SK-N-MC (cell line): ENCODE measurements at regions not wholly inside any gene's neighbourhood (a gene's known extent, or its start where the extent isn't known, plus 50 kb on each side); places are given as distances from the start of the nearest gene placed in this dataset.
"Not testable (repeated sequence)": the region's sequence is repeated elsewhere in the genome, so short reads cannot be mapped to it uniquely, and the experiment has no call there.

Experiments used
- DNase-seq: peaks from one replicate; pipeline ENCODE4 v3.0.0-alpha.2; 2011; ENCODE audit warnings: low read depth, low spot score
- H3K27ac ChIP-seq: fragments of 200-600 bp; sonication (generic); 2 replicates; pipeline ENCODE4 v1.5.1; 2016; ENCODE audit warnings: mixed run types
- H3K36me3 ChIP-seq: fragments of 200-600 bp; sonication (generic); 2 replicates; pipeline ENCODE4 v1.6.1; 2017; ENCODE audit warnings: antibody characterized with exemption, low read length, mixed read lengths; ENCODE audit not compliant: insufficient read depth
- H3K4me3 ChIP-seq: fragments of 200-600 bp; sonication (generic); 2 replicates; pipeline ENCODE4 v1.5.1; 2016
- H3K9ac ChIP-seq: fragments of 200-600 bp; sonication (generic); 2 replicates; pipeline ENCODE4 v1.8.0; 2017; ENCODE audit warnings: mixed run types, mixed read lengths; ENCODE audit not compliant: insufficient read length
- H3K9me3 ChIP-seq: fragments of 200-600 bp; sonication (generic); 2 replicates; pipeline ENCODE4 v1.6.1; 2017; ENCODE audit warnings: low read depth, mild to moderate bottlenecking, antibody characterized with exemption, low read length, moderate library complexity, mixed read lengths
- EZH2 ChIP-seq: fragments of 200-600 bp; sonication (generic); IDR thresholded peaks from one replicate; pipeline ENCODE4 v1.6.1; 2017; ENCODE audit warnings: antibody characterized with exemption
- FOXP2 ChIP-seq: optimal IDR thresholded peaks from 2 replicates; pipeline ENCODE3; 2011; ENCODE audit warnings: mild to moderate bottlenecking, moderate library complexity; ENCODE audit not compliant: insufficient read depth; ENCODE audit errors: extremely low read length, control extremely low read depth
- POLR2AphosphoS5 ChIP-seq: IDR thresholded peaks from 2 replicates; pipeline ENCODE4 v1.6.1; 2012; ENCODE audit warnings: mild to moderate bottlenecking, low read depth, low read length, borderline replicate concordance

- no peak overlapping the region for H3K9ac ChIP-seq
- no peaks in the 10 kb centered on the region for H3K36me3 ChIP-seq
- no peak overlapping the region for H3K27ac ChIP-seq
- no peak for DNase-seq
- TF ChIP-seq EZH2 (no peak), POLR2AphosphoS5 (no peak), FOXP2 (no peak)
- H3K9me3 ChIP-seq, result no peaks in the 10 kb centered on the region
- H3K4me3 ChIP-seq, result no peak overlapping the region
These were observed 245.2 kb upstream of the SPHKAP start for GRCh38 chr2:228426502-228427216.

GRCh38 chr2:228425411-228426060 lies 244.0 kb upstream of the SPHKAP start:
- not testable (repeated sequence) for H3K36me3 ChIP-seq, H3K9ac ChIP-seq, H3K4me3 ChIP-seq, H3K27ac ChIP-seq, DNase-seq, H3K9me3 ChIP-seq

GRCh38 chr2:228417956-228418355 lies 236.5 kb upstream of the SPHKAP start:
- H3K4me3 ChIP-seq, result no peak overlapping the region
- no peak overlapping the region for H3K9ac ChIP-seq
- no peaks in the 10 kb centered on the region for H3K36me3 ChIP-seq
- H3K27ac ChIP-seq, result no peak overlapping the region
- no peaks in the 10 kb centered on the region for H3K9me3 ChIP-seq
- TF ChIP-seq EZH2 (no peak), POLR2AphosphoS5 (no peak), FOXP2 (no peak)
- DNase-seq, result no peak

- no peak overlapping the region for H3K9ac ChIP-seq
- no peak overlapping the region for H3K27ac ChIP-seq
- no peak for TF ChIP-seq FOXP2
- TF ChIP-seq EZH2, result no peak
- no peak for TF ChIP-seq POLR2AphosphoS5
These were observed 236.0 kb upstream of the SPHKAP start for GRCh38 chr2:228417526-228417925.

GRCh38 chr2:228410061-228410460 lies 228.6 kb upstream of the SPHKAP start:
- no peak overlapping the region for H3K9ac ChIP-seq
- no peak for TF ChIP-seq EZH2
- TF ChIP-seq POLR2AphosphoS5, result no peak
- no peak for TF ChIP-seq FOXP2
- H3K27ac ChIP-seq, result no peak overlapping the region
- H3K4me3 ChIP-seq, result no peak overlapping the region
- DNase-seq, result no peak
- H3K36me3 ChIP-seq, result no peaks in the 10 kb centered on the region
- no peaks in the 10 kb centered on the region for H3K9me3 ChIP-seq

More at GRCh38 chr2:228417526-228417925, 236.0 kb upstream of the SPHKAP start:
- no peaks in the 10 kb centered on the region for H3K36me3 ChIP-seq
- DNase-seq, result no peak
- no peaks in the 10 kb centered on the region for H3K9me3 ChIP-seq
- no peak overlapping the region for H3K4me3 ChIP-seq

GRCh38 chr2:228409493-228409892 lies 228.0 kb upstream of the SPHKAP start:
- Histone ChIP-seq H3K36me3 (no peaks in the 10 kb centered on the region), H3K27ac (no peak overlapping the region), H3K4me3 (no peak overlapping the region), H3K9me3 (no peaks in the 10 kb centered on the region), H3K9ac (no peak overlapping the region)
- no peak for TF ChIP-seq EZH2
- no peak for DNase-seq

- no peak for DNase-seq
- Histone ChIP-seq H3K27ac (no peak overlapping the region), H3K36me3 (no peaks in the 10 kb centered on the region), H3K9ac (no peak overlapping the region), H3K9me3 (no peaks in the 10 kb centered on the region), H3K4me3 (no peak overlapping the region)
- TF ChIP-seq FOXP2 (no peak), POLR2AphosphoS5 (no peak), EZH2 (no peak)
These were observed 227.2 kb upstream of the SPHKAP start for GRCh38 chr2:228408529-228409227.

GRCh38 chr2:228407821-228408220 lies 226.3 kb upstream of the SPHKAP start:
- H3K27ac ChIP-seq, result no peak overlapping the region; the same call in 1 of the 2 replicates
- no peak overlapping the region for H3K9ac ChIP-seq
- DNase-seq, result peak; percentile 47
- no peak for TF ChIP-seq EZH2
- TF ChIP-seq POLR2AphosphoS5, result peak; percentile 25; the same call in 1 of the 2 replicates
- TF ChIP-seq FOXP2, result no peak
- H3K9me3 ChIP-seq, result no peaks in the 10 kb centered on the region
- H3K4me3 ChIP-seq, result no peak overlapping the region
- H3K36me3 ChIP-seq, result no peaks in the 10 kb centered on the region
